NCI-H2196 treated with DMSO at 0.1 percent for 48 hours (cell line): ENCODE measurements at regions not wholly inside any gene's neighbourhood (a gene's known extent, or its start where the extent isn't known, plus 50 kb on each side); places are given as distances from the start of the nearest gene placed in this dataset.
"Not testable (repeated sequence)": the region's sequence is repeated elsewhere in the genome, so short reads cannot be mapped to it uniquely, and the experiment has no call there.

Experiments
- DNase-seq: peaks from one replicate; lab custom pipeline; 2025; ENCODE audit not compliant: unreplicated experiment; lab: John Stamatoyannopoulos, UW

GRCh38 chr3:38966811-38967692 is 84.7 kb downstream of the SCN11A start:
- DNase-seq: no peak

- DNase-seq: no peak
Observed at GRCh38 chr3:38964646-38965045, 87.1 kb downstream of the SCN11A start.

- no peak for DNase-seq
Observed at GRCh38 chr3:38964204-38964603, 87.5 kb downstream of the SCN11A start.

- no peak for DNase-seq
Observed at GRCh38 chr3:38960953-38961622, 90.7 kb downstream of the SCN11A start.

GRCh38 chr3:38960042-38960622 is 91.6 kb downstream of the SCN11A start:
- DNase-seq: no peak

- no peak for DNase-seq
Observed at GRCh38 chr3:38958026-38958720, 93.6 kb downstream of the SCN11A start.

- DNase-seq: no peak
Observed at GRCh38 chr3:38957296-38957695, 94.4 kb downstream of the SCN11A start.

- DNase-seq: no peak
Observed at GRCh38 chr3:38952721-38953120, 99.0 kb downstream of the SCN11A start.

- DNase-seq: not testable (repeated sequence)
Observed at GRCh38 chr3:38951167-38951566, 100.6 kb downstream of the SCN11A start.

GRCh38 chr3:38950581-38950980 is 101.2 kb downstream of the SCN11A start:
- DNase-seq: no peak

GRCh38 chr3:38949994-38950393 is 101.8 kb downstream of the SCN11A start:
- DNase-seq: no peak

GRCh38 chr3:38940394-38940793 is 111.3 kb downstream of the SCN11A start:
- no peak for DNase-seq

GRCh38 chr3:38925351-38925750 is 109.3 kb upstream of the SCN10A start:
- DNase-seq: no peak

GRCh38 chr3:38916706-38917105 is 100.7 kb upstream of the SCN10A start:
- DNase-seq: no peak

GRCh38 chr3:38907426-38907825 is 91.4 kb upstream of the SCN10A start:
- DNase-seq: no peak

- DNase-seq: no peak
Observed at GRCh38 chr3:38890426-38890825, 74.4 kb upstream of the SCN10A start.

GRCh38 chr3:38878646-38879045 is 62.6 kb upstream of the SCN10A start:
- DNase-seq: no peak
